HL-60 (cell line): ENCODE measurements at regions not wholly inside any gene's neighbourhood (a gene's known extent, or its start where the extent isn't known, plus 50 kb on each side); places are given as distances from the start of the nearest gene placed in this dataset.

Experiments
- CTCF ChIP-seq: IDR thresholded peaks from one replicate; pipeline ENCODE4 v1.5.1; 2011; ENCODE audit warnings: low read length, control low read depth, inconsistent platforms; ENCODE audit not compliant: insufficient read depth
- GABPA ChIP-seq: IDR thresholded peaks from 2 replicates; pipeline ENCODE4 v1.6.1; 2012; ENCODE audit warnings: low read depth
- POLR2AphosphoS5 ChIP-seq: IDR thresholded peaks from 2 replicates; pipeline ENCODE4 v1.6.1; 2012; ENCODE audit warnings: low read depth
- REST ChIP-seq: IDR thresholded peaks from 2 replicates; pipeline ENCODE4 v1.6.1; 2012; ENCODE audit warnings: low read depth; ENCODE audit not compliant: insufficient replicate concordance
- SPI1 ChIP-seq: IDR thresholded peaks from 2 replicates; pipeline ENCODE4 v1.6.1; 2012; ENCODE audit warnings: low read depth, mild to moderate bottlenecking, borderline replicate concordance

- TF ChIP-seq CTCF (no peak), POLR2AphosphoS5 (no peak), REST (no peak), GABPA (no peak), SPI1 (no peak)
These were observed 161.8 kb downstream of the FOXO1 start for GRCh38 chr13:40504641-40505040.
